T-helper 2 cell treated with Interferon-gamma antibody and Interleukin-4, amounts not matched to agents 5 μg/mL and 100 μg/mL, for 36 hours (primary cell): ENCODE measurements at regions not wholly inside any gene's neighbourhood (a gene's known extent, or its start where the extent isn't known, plus 50 kb on each side); places are given as distances from the start of the nearest gene placed in this dataset.

Source experiments
- DNase-seq: peaks from one replicate; pipeline ENCODE4 v3.0.0; 2021; ENCODE audit warnings: low spot score
- H3K27ac Mint-ChIP-seq: one replicate; pipeline ENCODE4 v1.8.0; 2021; ENCODE audit warnings: mild to moderate bottlenecking, mixed read lengths
- H3K27me3 Mint-ChIP-seq: one replicate; pipeline ENCODE4 v1.8.0; 2021; ENCODE audit warnings: low read depth, mixed read lengths
- H3K36me3 Mint-ChIP-seq: one replicate; pipeline ENCODE4 v1.8.0; 2021; ENCODE audit warnings: low read depth, mixed read lengths
- H3K4me1 Mint-ChIP-seq: one replicate; pipeline ENCODE4 v1.8.0; 2021; ENCODE audit warnings: low read depth, mixed read lengths
- H3K4me3 Mint-ChIP-seq: one replicate; pipeline ENCODE4 v1.8.0; 2022; ENCODE audit warnings: mild to moderate bottlenecking, moderate library complexity, mixed read lengths
- H3K9me3 Mint-ChIP-seq: one replicate; pipeline ENCODE4 v1.8.0; 2021; ENCODE audit warnings: mixed read lengths

- Mint-ChIP-seq H3K27ac (no peak overlapping the region), H3K36me3 (no peaks in the 10 kb centered on the region), H3K27me3 (peaks cover 6% of the 10 kb centered on the region), H3K9me3 (no peaks in the 10 kb centered on the region), H3K4me1 (no peaks in the 10 kb centered on the region), H3K4me3 (no peak overlapping the region)
- DNase-seq: no peak
These were observed 307.3 kb upstream of the CHD6 start for GRCh38 chr20:41925476-41925875.

GRCh38 chr20:41923624-41924023 is 305.4 kb upstream of the CHD6 start:
- H3K36me3 Mint-ChIP-seq: no peaks in the 10 kb centered on the region
- no peak for DNase-seq

GRCh38 chr20:41913146-41913545 is 295.0 kb upstream of the CHD6 start:
- Mint-ChIP-seq H3K27me3 (no peaks in the 10 kb centered on the region), H3K36me3 (no peaks in the 10 kb centered on the region), H3K4me3 (no peak overlapping the region), H3K9me3 (no peaks in the 10 kb centered on the region), H3K27ac (no peak overlapping the region), H3K4me1 (no peaks in the 10 kb centered on the region)
- no peak for DNase-seq

More at GRCh38 chr20:41923624-41924023, 305.4 kb upstream of the CHD6 start:
- H3K4me3 Mint-ChIP-seq: no peak overlapping the region
- H3K4me1 Mint-ChIP-seq: no peaks in the 10 kb centered on the region
- H3K9me3 Mint-ChIP-seq: no peaks in the 10 kb centered on the region
- no peak overlapping the region for H3K27ac Mint-ChIP-seq
- peaks cover 6% of the 10 kb centered on the region for H3K27me3 Mint-ChIP-seq

GRCh38 chr20:41910558-41910957 is 292.4 kb upstream of the CHD6 start:
- Mint-ChIP-seq H3K4me3 (no peak overlapping the region), H3K27ac (no peak overlapping the region), H3K36me3 (no peaks in the 10 kb centered on the region), H3K9me3 (no peaks in the 10 kb centered on the region), H3K4me1 (no peaks in the 10 kb centered on the region), H3K27me3 (no peaks in the 10 kb centered on the region)
- no peak for DNase-seq

- no peak for DNase-seq
- Mint-ChIP-seq H3K4me1 (no peaks in the 10 kb centered on the region), H3K4me3 (no peak overlapping the region), H3K9me3 (no peaks in the 10 kb centered on the region), H3K27me3 (no peaks in the 10 kb centered on the region), H3K36me3 (no peaks in the 10 kb centered on the region), H3K27ac (no peak overlapping the region)
These were observed 287.0 kb upstream of the CHD6 start for GRCh38 chr20:41905199-41905598.

GRCh38 chr20:41903586-41903985 is 285.4 kb upstream of the CHD6 start:
- Mint-ChIP-seq H3K4me1 (no peaks in the 10 kb centered on the region), H3K4me3 (no peak overlapping the region), H3K36me3 (no peaks in the 10 kb centered on the region), H3K27ac (no peak overlapping the region), H3K27me3 (no peaks in the 10 kb centered on the region), H3K9me3 (no peaks in the 10 kb centered on the region)
- DNase-seq: no peak

- H3K36me3 Mint-ChIP-seq: no peaks in the 10 kb centered on the region
- H3K27me3 Mint-ChIP-seq: no peaks in the 10 kb centered on the region
These were observed 284.2 kb upstream of the CHD6 start for GRCh38 chr20:41902346-41902745.

GRCh38 chr20:41900201-41900691 is 282.1 kb upstream of the CHD6 start:
- DNase-seq: no peak
- Mint-ChIP-seq H3K27me3 (no peaks in the 10 kb centered on the region), H3K9me3 (no peaks in the 10 kb centered on the region), H3K36me3 (no peaks in the 10 kb centered on the region), H3K27ac (no peak overlapping the region), H3K4me3 (no peak overlapping the region), H3K4me1 (no peaks in the 10 kb centered on the region)

More at GRCh38 chr20:41902346-41902745, 284.2 kb upstream of the CHD6 start:
- Mint-ChIP-seq H3K4me1 (no peaks in the 10 kb centered on the region), H3K27ac (no peak overlapping the region), H3K4me3 (no peak overlapping the region), H3K9me3 (no peaks in the 10 kb centered on the region)
- DNase-seq: no peak

GRCh38 chr20:41897708-41898107 is 279.5 kb upstream of the CHD6 start:
- Mint-ChIP-seq H3K4me1 (no peaks in the 10 kb centered on the region), H3K4me3 (no peak overlapping the region), H3K9me3 (no peaks in the 10 kb centered on the region), H3K27me3 (no peaks in the 10 kb centered on the region), H3K36me3 (no peaks in the 10 kb centered on the region), H3K27ac (no peak overlapping the region)
- no peak for DNase-seq

GRCh38 chr20:41895241-41896032 is 277.3 kb upstream of the CHD6 start:
- no peak overlapping the region for H3K4me3 Mint-ChIP-seq
- H3K9me3 Mint-ChIP-seq: no peaks in the 10 kb centered on the region
- H3K27me3 Mint-ChIP-seq: no peaks in the 10 kb centered on the region

GRCh38 chr20:41894255-41894963 is 276.2 kb upstream of the CHD6 start:
- Mint-ChIP-seq H3K4me1 (no peaks in the 10 kb centered on the region), H3K27ac (no peak overlapping the region), H3K27me3 (no peaks in the 10 kb centered on the region), H3K9me3 (no peaks in the 10 kb centered on the region), H3K4me3 (no peak overlapping the region), H3K36me3 (no peaks in the 10 kb centered on the region)
- no peak for DNase-seq

More at GRCh38 chr20:41895241-41896032, 277.3 kb upstream of the CHD6 start:
- Mint-ChIP-seq H3K4me1 (no peaks in the 10 kb centered on the region), H3K27ac (no peak overlapping the region), H3K36me3 (no peaks in the 10 kb centered on the region)
- DNase-seq: no peak

GRCh38 chr20:41892031-41892430 is 273.9 kb upstream of the CHD6 start:
- no peaks in the 10 kb centered on the region for H3K4me1 Mint-ChIP-seq
- H3K9me3 Mint-ChIP-seq: no peaks in the 10 kb centered on the region
- no peak overlapping the region for H3K4me3 Mint-ChIP-seq
- DNase-seq: no peak
- H3K36me3 Mint-ChIP-seq: no peaks in the 10 kb centered on the region
- H3K27ac Mint-ChIP-seq: no peak overlapping the region
- H3K27me3 Mint-ChIP-seq: no peaks in the 10 kb centered on the region

- no peak for DNase-seq
- no peaks in the 10 kb centered on the region for H3K36me3 Mint-ChIP-seq
- no peak overlapping the region for H3K4me3 Mint-ChIP-seq
- no peaks in the 10 kb centered on the region for H3K4me1 Mint-ChIP-seq
- no peak overlapping the region for H3K27ac Mint-ChIP-seq
- no peaks in the 10 kb centered on the region for H3K27me3 Mint-ChIP-seq
- H3K9me3 Mint-ChIP-seq: no peaks in the 10 kb centered on the region
These were observed 271.7 kb upstream of the CHD6 start for GRCh38 chr20:41889844-41890224.

- no peaks in the 10 kb centered on the region for H3K9me3 Mint-ChIP-seq
- DNase-seq: no peak
- no peak overlapping the region for H3K4me3 Mint-ChIP-seq
- no peaks in the 10 kb centered on the region for H3K36me3 Mint-ChIP-seq
- H3K4me1 Mint-ChIP-seq: no peaks in the 10 kb centered on the region
- no peak overlapping the region for H3K27ac Mint-ChIP-seq
- no peaks in the 10 kb centered on the region for H3K27me3 Mint-ChIP-seq
These were observed 271.1 kb upstream of the CHD6 start for GRCh38 chr20:41889126-41889843.
